ENCODE measurements at regions not wholly inside any gene's neighbourhood (a gene's known extent, or its start where the extent isn't known, plus 50 kb on each side); places are given as distances from the start of the nearest gene placed in this dataset.

DNA sequence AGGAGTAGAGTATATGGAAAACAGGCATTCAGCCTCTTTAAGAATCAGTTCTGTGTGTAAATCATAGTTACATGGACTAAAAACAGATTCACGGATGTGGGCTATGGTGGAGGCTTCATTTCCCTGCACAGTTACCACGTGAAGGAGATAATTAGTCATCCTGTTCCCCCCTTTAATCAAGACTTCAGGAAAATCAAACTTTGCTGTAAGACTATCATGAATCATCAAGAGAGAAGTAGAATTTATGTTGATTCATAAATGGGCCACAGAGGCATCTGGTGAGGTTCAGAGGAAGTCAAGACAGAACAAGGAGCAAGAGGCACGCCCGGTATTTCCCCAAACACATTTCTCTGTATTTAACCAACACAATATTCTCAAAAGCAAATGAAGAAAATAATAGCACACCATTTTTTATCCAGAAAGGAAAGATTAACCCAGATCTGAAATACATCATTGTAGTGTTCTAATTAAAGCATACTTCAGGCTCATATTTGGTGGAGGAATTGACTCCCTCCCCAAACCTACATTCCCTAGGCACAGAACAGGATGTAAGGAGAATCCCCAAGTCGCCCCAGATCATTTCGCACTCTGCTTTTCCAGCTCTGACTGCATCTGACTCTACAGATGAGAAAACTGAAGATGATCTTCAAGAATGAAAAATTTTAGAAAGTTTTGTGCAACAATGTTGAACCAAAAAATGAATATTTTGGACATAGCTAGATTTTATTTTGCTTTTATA, 175.8 kb upstream of the GAS1 start:
- no peaks in the 10 kb centered on the region for H3K27me3 ChIP-seq
- H3K36me3 ChIP-seq, result no peaks in the 10 kb centered on the region
- peaks cover 0 to 37% (median 16%) of the 10 kb centered on the region in 12 donors for H3K4me1 ChIP-seq
- peak overlapping the region in 5 of 12 donors; percentile 3 to 67 (median 32) for H3K27ac ChIP-seq
- no peaks in the 10 kb centered on the region for H3K9me3 ChIP-seq
- DNase-seq (no peak), ATAC-seq (peak in 3 of 4 donors; percentile 47 to 70 (median 66))
- TF ChIP-seq, protein P1, sequence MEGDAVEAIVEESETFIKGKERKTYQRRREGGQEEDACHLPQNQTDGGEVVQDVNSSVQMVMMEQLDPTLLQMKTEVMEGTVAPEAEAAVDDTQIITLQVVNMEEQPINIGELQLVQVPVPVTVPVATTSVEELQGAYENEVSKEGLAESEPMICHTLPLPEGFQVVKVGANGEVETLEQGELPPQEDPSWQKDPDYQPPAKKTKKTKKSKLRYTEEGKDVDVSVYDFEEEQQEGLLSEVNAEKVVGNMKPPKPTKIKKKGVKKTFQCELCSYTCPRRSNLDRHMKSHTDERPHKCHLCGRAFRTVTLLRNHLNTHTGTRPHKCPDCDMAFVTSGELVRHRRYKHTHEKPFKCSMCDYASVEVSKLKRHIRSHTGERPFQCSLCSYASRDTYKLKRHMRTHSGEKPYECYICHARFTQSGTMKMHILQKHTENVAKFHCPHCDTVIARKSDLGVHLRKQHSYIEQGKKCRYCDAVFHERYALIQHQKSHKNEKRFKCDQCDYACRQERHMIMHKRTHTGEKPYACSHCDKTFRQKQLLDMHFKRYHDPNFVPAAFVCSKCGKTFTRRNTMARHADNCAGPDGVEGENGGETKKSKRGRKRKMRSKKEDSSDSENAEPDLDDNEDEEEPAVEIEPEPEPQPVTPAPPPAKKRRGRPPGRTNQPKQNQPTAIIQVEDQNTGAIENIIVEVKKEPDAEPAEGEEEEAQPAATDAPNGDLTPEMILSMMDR (IDR thresholded peaks at IDR 0.05), result no peak
- TF ChIP-seq POLR2A (IDR thresholded peaks at IDR 0.05), result no peak
- H3K4me3 ChIP-seq, result no peak overlapping the region
- intact Hi-C loops (cut with DNase I), result no loop called here
- 48 to 62% (median 54%) methylated on average over 6 of the region's 6 CpGs for WGBS, 4 donors

DNA sequence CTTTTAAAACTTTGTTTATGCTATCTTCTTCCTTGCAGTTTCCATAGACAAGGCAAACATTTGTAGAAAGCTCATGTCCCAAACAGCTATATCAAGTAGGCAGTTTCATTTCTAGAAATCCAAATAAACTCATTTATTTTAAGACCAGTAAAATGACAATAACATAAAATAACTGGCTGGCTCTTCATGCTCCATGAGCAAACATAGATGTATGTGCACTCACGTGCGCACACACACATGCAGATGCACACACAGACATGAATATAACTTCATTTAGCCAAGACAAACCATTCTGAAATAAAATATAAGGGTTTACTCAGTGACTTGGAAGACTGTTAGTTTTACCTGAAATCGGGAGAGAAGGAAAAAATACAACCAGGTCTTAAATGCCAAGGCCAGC, 176.5 kb upstream of the GAS1 start:
- DNase-seq (no peak), ATAC-seq (no peak)
- Histone ChIP-seq H3K27me3 (no peaks in the 10 kb centered on the region), H3K4me3 (no peak overlapping the region), H3K4me1 (peaks cover 0 to 34% (median 15%) of the 10 kb centered on the region in 12 donors), H3K36me3 (no peaks in the 10 kb centered on the region), H3K27ac (peak overlapping the region in 1 of 12 donors; percentile 3), H3K9me3 (no peaks in the 10 kb centered on the region)
- no peak for TF ChIP-seq POLR2A (IDR thresholded peaks at IDR 0.05)
- TF ChIP-seq, protein P1 (IDR thresholded peaks at IDR 0.05), result no peak
- intact Hi-C loops (cut with DNase I), result no loop called here
- WGBS, 4 donors, result 86 to 95% (median 94%) methylated on average over 3 of the region's 3 CpGs

DNA sequence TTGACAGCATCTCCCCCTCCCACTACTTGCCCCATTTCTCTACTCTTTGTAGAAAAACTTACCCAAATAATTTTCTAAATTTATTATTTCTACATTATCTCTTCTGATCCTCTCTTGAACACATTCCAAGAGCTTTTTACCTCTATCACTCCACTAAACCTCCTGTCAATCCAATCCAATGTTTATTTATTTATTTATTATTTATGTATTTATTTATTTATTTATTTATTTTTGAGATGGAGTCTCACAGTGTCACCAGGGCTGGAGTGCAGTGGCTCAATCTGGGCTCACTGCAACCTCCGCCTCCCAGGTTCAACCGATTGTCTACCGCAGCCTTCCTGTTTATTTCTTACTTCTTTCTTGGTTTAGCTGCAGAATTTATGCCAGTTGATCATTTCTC, 178.5 kb upstream of the GAS1 start:
- DNase-seq (no peak), ATAC-seq (no peak)
- no peak for TF ChIP-seq POLR2A (IDR thresholded peaks at IDR 0.05)
- TF ChIP-seq, protein P1 (IDR thresholded peaks at IDR 0.05), result no peak
- Histone ChIP-seq H3K27me3 (no peaks in the 10 kb centered on the region), H3K27ac (no peak overlapping the region), H3K4me1 (peaks cover 0 to 19% (median 3%) of the 10 kb centered on the region in 12 donors), H3K9me3 (peaks cover 0 to 9% (median 0%) of the 10 kb centered on the region in 12 donors), H3K36me3 (no peaks in the 10 kb centered on the region), H3K4me3 (no peak overlapping the region)
- intact Hi-C loops (cut with DNase I), result no loop called here
- 92 to 97% (median 95%) methylated on average over 3 of the region's 3 CpGs for whole genome bisulfite sequencing, 4 donors

DNA sequence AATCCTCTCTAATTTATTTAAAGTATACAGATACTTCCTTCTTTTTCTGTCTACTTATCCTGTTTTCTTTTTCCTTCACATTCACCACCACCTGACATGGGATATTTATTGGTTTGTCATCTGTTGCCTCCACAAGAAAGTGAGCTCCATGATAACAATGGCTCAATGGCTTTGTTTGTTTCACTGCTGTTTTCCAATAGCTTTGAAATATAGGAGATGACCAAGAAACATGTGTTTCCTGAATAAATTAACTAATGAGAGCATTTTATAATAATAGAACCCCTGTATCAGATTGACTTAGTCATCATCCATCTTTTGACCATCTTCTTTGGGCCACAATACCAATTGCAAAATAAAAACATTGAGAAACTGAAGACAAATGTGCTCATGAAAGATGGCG, 180.2 kb upstream of the GAS1 start:
- intact Hi-C loops (cut with DNase I), result no loop called here

More for the DNA sequence above, 180.2 kb upstream of the GAS1 start:
- no peaks in the 10 kb centered on the region for H3K27me3 ChIP-seq
- TF ChIP-seq, protein P1 (IDR thresholded peaks at IDR 0.05), result no peak
- no peak for TF ChIP-seq POLR2A (IDR thresholded peaks at IDR 0.05)
- no peak for DNase-seq
- ATAC-seq, result no peak
- peaks cover 0 to 16% (median 3%) of the 10 kb centered on the region in 12 donors for H3K4me1 ChIP-seq
- no peak overlapping the region for H3K4me3 ChIP-seq
- H3K36me3 ChIP-seq, result no peaks in the 10 kb centered on the region
- no peak overlapping the region for H3K27ac ChIP-seq
- 94 to 100% (median 96%) methylated on average over 1 of the region's 1 CpG for WGBS, 4 donors
- H3K9me3 ChIP-seq, result peaks cover 0 to 9% (median 0%) of the 10 kb centered on the region in 12 donors

Data from heart left ventricle (tissue), 16 donors.